PC-3 (cell line): ENCODE measurements at regions not wholly inside any gene's neighbourhood (a gene's known extent, or its start where the extent isn't known, plus 50 kb on each side); places are given as distances from the start of the nearest gene placed in this dataset.

Experiments
- ATAC-seq: fragments of 200-7000 bp; cut with Tn5 transposase; 2 replicates; pipeline ENCODE4 v1.9.1; 2020; ENCODE audit warnings: mild to moderate bottlenecking, moderate library complexity
- BruUV-seq: library from RNA; stranded (reverse); fragments of 400-500 nt; replicated peaks from 2 replicates; lab custom pipeline; 2021; lab: Mats Ljungman, UMichigan
- CTCF ChIA-PET: fragments of 300-600 bp; sonication (Branson Sonifier 250); formaldehyde crosslinking; loops from one replicate; lab custom pipeline; 2022; ENCODE audit warnings: antibody characterized with exemption; lab: Charles Lee
- POLR2A ChIA-PET: fragments of 300-600 bp; sonication (Branson Sonifier 250); formaldehyde crosslinking; loops from one replicate; lab custom pipeline; 2022; ENCODE audit warnings: antibody characterized with exemption; ENCODE audit not compliant: unreplicated experiment; lab: Charles Lee
- DNase-seq: peaks from one replicate; pipeline ENCODE4 v3.0.0-alpha.2; 2015
- H2AFZ ChIP-seq: fragments of 300-600 bp; sonication (generic); 2 replicates; pipeline ENCODE4 v1.6.0; 2016; ENCODE audit warnings: antibody characterized with exemption, low read length
- H3F3A ChIP-seq: fragments of 300-600 bp; sonication (generic); one replicate; pipeline ENCODE4 v1.6.0; 2017; ENCODE audit warnings: antibody characterized with exemption, low read length, control low read depth, mild to moderate bottlenecking; ENCODE audit not compliant: unreplicated experiment
- H3K27ac ChIP-seq: fragments of 300-600 bp; sonication (generic); 2 replicates; pipeline ENCODE4 v1.5.1; 2016; ENCODE audit warnings: mild to moderate bottlenecking, low read length
- H3K27me3 ChIP-seq: fragments of 300-600 bp; sonication (generic); 2 replicates; pipeline ENCODE4 v1.6.1; 2016; ENCODE audit warnings: low read length, mixed read lengths
- H3K36me3 ChIP-seq: fragments of 300-600 bp; sonication (generic); 2 replicates; pipeline ENCODE4 v1.6.1; 2016; ENCODE audit warnings: low read depth, mixed run types, low read length, mixed read lengths
- H3K4me1 ChIP-seq: fragments of 300-600 bp; sonication (generic); 2 replicates; pipeline ENCODE4 v1.5.1; 2016; ENCODE audit warnings: low read length; ENCODE audit not compliant: insufficient read depth
- H3K4me2 ChIP-seq: fragments of 300-600 bp; sonication (generic); 2 replicates; pipeline ENCODE4 v1.6.0; 2016; ENCODE audit warnings: low read length
- H3K4me3 ChIP-seq: fragments of 300-600 bp; sonication (generic); 2 replicates; pipeline ENCODE4 v1.5.1; 2016; ENCODE audit warnings: mild to moderate bottlenecking, low read length, mixed read lengths
- H3K79me2 ChIP-seq: fragments of 300-600 bp; sonication (generic); 2 replicates; pipeline ENCODE4 v1.6.1; 2017; ENCODE audit warnings: low read length, mixed read lengths
- H3K9ac ChIP-seq: fragments of 300-600 bp; sonication (generic); 2 replicates; pipeline ENCODE4 v1.6.0; 2016; ENCODE audit warnings: mild to moderate bottlenecking, low read length
- H3K9me2 ChIP-seq: fragments of 300-600 bp; sonication (generic); replicated peaks from 2 replicates; pipeline ENCODE4 v1.6.1; 2016; ENCODE audit warnings: mixed run types, low read length, mixed read lengths
- H3K9me3 ChIP-seq: fragments of 300-600 bp; sonication (generic); 2 replicates; pipeline ENCODE4 v1.6.1; 2016; ENCODE audit warnings: low read length, mixed read lengths
- H4K20me1 ChIP-seq: fragments of 300-600 bp; sonication (generic); 2 replicates; pipeline ENCODE4 v1.6.1; 2016; ENCODE audit warnings: low read length, mixed read lengths
- EZH2 ChIP-seq: fragments of 300-600 bp; sonication (generic); IDR thresholded peaks from one replicate; pipeline ENCODE4 v1.6.1; 2017; ENCODE audit warnings: antibody characterized with exemption, mild to moderate bottlenecking, low read length; ENCODE audit not compliant: unreplicated experiment
- EZH2phosphoT487 ChIP-seq: fragments of 300-600 bp; sonication (generic); IDR thresholded peaks from 2 replicates; pipeline ENCODE4 v1.6.1; 2018; ENCODE audit warnings: mild to moderate bottlenecking, antibody characterized with exemption, low read length, borderline replicate concordance
- intact Hi-C: fragments of 100-400 bp; cut with micrococcal nuclease; formaldehyde crosslinking; loops from 2 replicates; pipeline ENCODE4 v1.9.0; 2023
- TF ChIP-seq, protein P1 (sequence below): fragments of 300-600 bp; sonication (generic); conservative IDR thresholded peaks from 2 replicates; pipeline ENCODE4 v1.5.1; 2017; ENCODE audit warnings: antibody characterized with exemption, low read depth, mild to moderate bottlenecking, low read length

DNA sequence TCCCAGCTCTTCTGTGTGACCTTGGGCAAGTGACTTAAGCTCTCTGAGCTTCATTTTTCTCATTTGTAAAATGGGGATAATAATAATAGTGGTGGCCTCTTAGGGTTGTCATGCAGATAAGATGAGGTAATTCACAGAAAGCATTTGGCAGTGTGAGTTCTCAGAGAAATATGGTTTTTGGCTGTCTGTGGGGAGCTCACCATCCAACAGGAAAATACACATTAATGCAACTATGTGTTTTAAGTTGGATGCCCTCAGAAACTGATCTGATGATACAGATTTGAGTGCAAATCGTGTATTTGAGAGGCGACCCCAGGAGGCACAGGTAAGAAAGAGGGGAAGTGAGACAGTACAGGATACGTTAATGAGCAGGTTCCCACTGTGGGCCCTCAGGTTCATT is 56.1 kb upstream of the SPRED2 start:
- Histone ChIP-seq H2AFZ (no peak overlapping the region), H3K9ac (no peak overlapping the region), H3K36me3 (no peaks in the 10 kb centered on the region), H3K4me3 (no peak overlapping the region), H3F3A (no peaks in the 10 kb centered on the region), H3K4me2 (no peak overlapping the region), H4K20me1 (no peaks in the 10 kb centered on the region), H3K9me3 (peaks cover 9% of the 10 kb centered on the region; the same call in 1 of the 2 replicates), H3K79me2 (no peaks in the 10 kb centered on the region), H3K27me3 (no peaks in the 10 kb centered on the region), H3K9me2 (no peaks in the 10 kb centered on the region), H3K27ac (no peak overlapping the region), H3K4me1 (peaks cover 3% of the 10 kb centered on the region; the same call in 1 of the 2 replicates)
- BruUV-seq, result no TSS peak
- ATAC-seq, result no peak
- intact Hi-C loops, result no loop called here
- ChIA-PET CTCF (no interaction called here), POLR2A (no interaction called here)
- DNase-seq, result no peak
- TF ChIP-seq EZH2 (no peak), EZH2phosphoT487 (no peak)
- TF ChIP-seq, protein P1, sequence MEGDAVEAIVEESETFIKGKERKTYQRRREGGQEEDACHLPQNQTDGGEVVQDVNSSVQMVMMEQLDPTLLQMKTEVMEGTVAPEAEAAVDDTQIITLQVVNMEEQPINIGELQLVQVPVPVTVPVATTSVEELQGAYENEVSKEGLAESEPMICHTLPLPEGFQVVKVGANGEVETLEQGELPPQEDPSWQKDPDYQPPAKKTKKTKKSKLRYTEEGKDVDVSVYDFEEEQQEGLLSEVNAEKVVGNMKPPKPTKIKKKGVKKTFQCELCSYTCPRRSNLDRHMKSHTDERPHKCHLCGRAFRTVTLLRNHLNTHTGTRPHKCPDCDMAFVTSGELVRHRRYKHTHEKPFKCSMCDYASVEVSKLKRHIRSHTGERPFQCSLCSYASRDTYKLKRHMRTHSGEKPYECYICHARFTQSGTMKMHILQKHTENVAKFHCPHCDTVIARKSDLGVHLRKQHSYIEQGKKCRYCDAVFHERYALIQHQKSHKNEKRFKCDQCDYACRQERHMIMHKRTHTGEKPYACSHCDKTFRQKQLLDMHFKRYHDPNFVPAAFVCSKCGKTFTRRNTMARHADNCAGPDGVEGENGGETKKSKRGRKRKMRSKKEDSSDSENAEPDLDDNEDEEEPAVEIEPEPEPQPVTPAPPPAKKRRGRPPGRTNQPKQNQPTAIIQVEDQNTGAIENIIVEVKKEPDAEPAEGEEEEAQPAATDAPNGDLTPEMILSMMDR, result no peak

DNA sequence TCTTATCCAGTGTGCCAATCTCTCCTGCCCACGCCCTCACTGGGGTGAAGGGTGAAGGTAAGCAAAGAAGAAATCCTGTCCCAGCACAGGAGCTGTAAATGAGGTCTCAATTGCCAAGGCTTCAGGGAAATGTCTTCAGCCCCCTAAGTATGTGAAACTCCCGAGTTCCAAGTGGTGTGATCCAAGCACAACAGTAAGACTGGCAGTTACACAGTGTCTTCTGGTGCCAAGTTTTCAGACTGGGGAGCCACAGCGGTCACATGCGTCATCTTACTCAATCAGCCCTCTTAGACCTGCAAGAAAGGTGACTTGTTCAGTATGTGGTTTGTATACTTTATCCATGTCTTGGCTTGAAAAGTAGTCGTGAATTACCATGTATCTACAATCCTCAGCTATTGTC is 55.0 kb upstream of the SPRED2 start:
- peaks cover 9% of the 10 kb centered on the region; the same call in 1 of the 2 replicates for H3K9me3 ChIP-seq
- intact Hi-C loops, result no loop called here
- no peak overlapping the region for H3K27ac ChIP-seq
- CTCF ChIA-PET, result no interaction called here
- no peaks in the 10 kb centered on the region for H4K20me1 ChIP-seq
- no peaks in the 10 kb centered on the region for H3K79me2 ChIP-seq
- peaks cover 3% of the 10 kb centered on the region; the same call in 1 of the 2 replicates for H3K4me1 ChIP-seq
- no peaks in the 10 kb centered on the region for H3K9me2 ChIP-seq
- no peak overlapping the region for H3K4me2 ChIP-seq
- no TSS peak for BruUV-seq
- no peak overlapping the region for H2AFZ ChIP-seq
- DNase-seq, result no peak
- H3K36me3 ChIP-seq, result no peaks in the 10 kb centered on the region
- H3K4me3 ChIP-seq, result no peak overlapping the region
- TF ChIP-seq, protein P1, result no peak
- TF ChIP-seq EZH2 (no peak), EZH2phosphoT487 (no peak)
- H3K9ac ChIP-seq, result no peak overlapping the region
- POLR2A ChIA-PET, result no interaction called here
- no peak for ATAC-seq
- no peaks in the 10 kb centered on the region for H3K27me3 ChIP-seq
- H3F3A ChIP-seq, result no peaks in the 10 kb centered on the region

DNA sequence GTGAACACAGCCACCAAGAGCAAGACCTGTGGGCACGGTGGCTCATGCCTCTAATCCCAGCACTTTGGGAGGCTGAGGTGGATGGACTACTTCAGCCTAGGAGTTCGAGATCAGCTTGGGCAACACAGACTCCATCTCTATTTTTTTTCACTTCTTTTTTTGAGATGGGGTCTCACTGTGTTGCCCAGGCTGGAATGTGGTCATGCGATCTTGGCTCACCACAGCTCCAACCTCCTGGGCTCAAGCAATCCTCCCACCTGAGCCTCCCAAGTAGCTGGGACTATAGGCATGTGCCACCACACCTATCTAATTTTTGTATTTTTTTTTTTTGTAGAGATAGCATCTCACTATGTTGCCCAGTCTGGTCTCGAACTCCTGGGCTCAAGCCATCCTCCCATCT is 54.4 kb upstream of the SPRED2 start:
- H3K27ac ChIP-seq, result no peak overlapping the region
- peaks cover 9% of the 10 kb centered on the region; the same call in 1 of the 2 replicates for H3K9me3 ChIP-seq
- DNase-seq (no peak), ATAC-seq (no peak)
- POLR2A ChIA-PET, result no interaction called here
- peaks cover 3% of the 10 kb centered on the region; the same call in 1 of the 2 replicates for H3K4me1 ChIP-seq
- H3K36me3 ChIP-seq, result no peaks in the 10 kb centered on the region
- TF ChIP-seq EZH2phosphoT487 (no peak), EZH2 (no peak)
- TF ChIP-seq, protein P1, result no peak
- H3K79me2 ChIP-seq, result no peaks in the 10 kb centered on the region
- no peaks in the 10 kb centered on the region for H3K9me2 ChIP-seq
- CTCF ChIA-PET, result no interaction called here
- BruUV-seq, result no TSS peak
- no peak overlapping the region for H2AFZ ChIP-seq
- no peak overlapping the region for H3K9ac ChIP-seq
- H3K4me2 ChIP-seq, result no peak overlapping the region
- intact Hi-C loops, result no loop called here
- H3K4me3 ChIP-seq, result no peak overlapping the region
- H3K27me3 ChIP-seq, result no peaks in the 10 kb centered on the region
- H3F3A ChIP-seq, result no peaks in the 10 kb centered on the region
- H4K20me1 ChIP-seq, result no peaks in the 10 kb centered on the region
